Retinal pigment epithelial cell (primary cell): ENCODE measurements at regions not wholly inside any gene's neighbourhood (a gene's known extent, or its start where the extent isn't known, plus 50 kb on each side); places are given as distances from the start of the nearest gene placed in this dataset.

ENCODE experiments used
- DNase-seq: peaks from one replicate; pipeline ENCODE4 v3.0.0-alpha.2; 2010; ENCODE audit warnings: low read depth
- H3K4me3 ChIP-seq: 2 replicates; pipeline ENCODE4 v1.5.1; 2011; ENCODE audit warnings: mild to moderate bottlenecking, low read length, control low read depth, moderate library complexity
- TF ChIP-seq, protein P1 (sequence below): conservative IDR thresholded peaks from 2 replicates; pipeline ENCODE4 v1.5.1; 2011; ENCODE audit warnings: low read depth, low read length, control low read depth, inconsistent platforms

DNA sequence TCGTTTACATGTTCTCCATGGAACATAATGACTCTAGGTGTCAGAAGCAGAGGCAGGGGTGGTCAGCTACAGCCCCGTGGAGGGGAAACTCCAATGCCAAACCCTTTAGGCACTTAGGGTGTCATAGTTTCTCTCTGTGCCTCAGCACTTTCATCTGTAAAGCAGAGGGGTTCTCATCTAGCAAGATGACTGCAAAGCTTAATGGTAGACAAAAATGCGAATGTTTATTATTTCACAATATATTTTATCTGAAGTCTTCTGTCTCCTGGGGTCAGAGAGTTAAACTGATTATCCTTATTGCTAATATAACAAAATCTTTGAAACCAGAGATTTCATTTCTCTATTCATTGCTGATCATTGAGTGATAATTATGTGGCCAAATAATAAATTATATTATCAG lies 522.5 kb downstream of the TSN start:
- TF ChIP-seq, protein P1, sequence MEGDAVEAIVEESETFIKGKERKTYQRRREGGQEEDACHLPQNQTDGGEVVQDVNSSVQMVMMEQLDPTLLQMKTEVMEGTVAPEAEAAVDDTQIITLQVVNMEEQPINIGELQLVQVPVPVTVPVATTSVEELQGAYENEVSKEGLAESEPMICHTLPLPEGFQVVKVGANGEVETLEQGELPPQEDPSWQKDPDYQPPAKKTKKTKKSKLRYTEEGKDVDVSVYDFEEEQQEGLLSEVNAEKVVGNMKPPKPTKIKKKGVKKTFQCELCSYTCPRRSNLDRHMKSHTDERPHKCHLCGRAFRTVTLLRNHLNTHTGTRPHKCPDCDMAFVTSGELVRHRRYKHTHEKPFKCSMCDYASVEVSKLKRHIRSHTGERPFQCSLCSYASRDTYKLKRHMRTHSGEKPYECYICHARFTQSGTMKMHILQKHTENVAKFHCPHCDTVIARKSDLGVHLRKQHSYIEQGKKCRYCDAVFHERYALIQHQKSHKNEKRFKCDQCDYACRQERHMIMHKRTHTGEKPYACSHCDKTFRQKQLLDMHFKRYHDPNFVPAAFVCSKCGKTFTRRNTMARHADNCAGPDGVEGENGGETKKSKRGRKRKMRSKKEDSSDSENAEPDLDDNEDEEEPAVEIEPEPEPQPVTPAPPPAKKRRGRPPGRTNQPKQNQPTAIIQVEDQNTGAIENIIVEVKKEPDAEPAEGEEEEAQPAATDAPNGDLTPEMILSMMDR = no peak
- DNase-seq = no peak
- H3K4me3 ChIP-seq = no peak overlapping the region

DNA sequence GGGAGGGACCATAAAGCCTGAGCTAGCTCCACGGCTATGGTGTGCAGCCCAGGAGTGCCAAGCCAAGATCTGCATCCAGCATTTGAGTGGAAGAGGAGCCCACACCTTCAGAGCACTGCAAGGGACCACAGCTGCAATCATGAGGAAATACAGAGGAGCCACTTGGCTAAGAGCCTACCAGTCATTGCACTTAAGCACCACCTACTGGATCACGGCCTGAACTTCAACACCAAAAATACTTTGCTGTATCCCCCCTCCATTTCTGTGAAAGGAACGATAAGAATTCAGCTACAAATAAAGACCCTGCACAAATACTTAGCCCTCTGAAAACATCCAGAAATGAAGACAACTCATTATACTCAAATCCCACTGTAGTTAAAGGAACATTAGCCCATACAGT lies 545.3 kb downstream of the TSN start:
- DNase-seq = no peak
- no peak overlapping the region for H3K4me3 ChIP-seq
- TF ChIP-seq, protein P1 = no peak

DNA sequence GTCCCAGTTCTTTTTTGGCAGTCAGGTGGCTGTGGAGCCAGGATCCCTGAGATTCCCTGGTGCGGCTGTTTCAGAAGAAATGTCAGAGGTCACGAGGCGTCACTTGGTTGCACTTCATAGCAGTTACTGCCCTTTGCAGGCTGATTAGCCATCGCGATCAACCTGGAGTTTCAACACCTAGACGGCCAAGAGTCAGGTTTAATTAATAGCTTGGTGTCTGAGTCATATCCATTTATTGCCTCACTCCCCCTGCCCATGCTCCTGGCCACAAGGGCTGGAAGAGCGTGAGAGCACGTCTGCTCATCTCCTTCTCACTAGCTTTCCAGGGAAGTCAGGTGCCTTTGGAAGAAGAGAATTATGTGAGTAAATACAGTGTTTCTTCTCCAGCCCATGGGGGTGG lies 552.3 kb downstream of the TSN start:
- TF ChIP-seq, protein P1 = no peak
- DNase-seq = no peak
- H3K4me3 ChIP-seq = no peak overlapping the region

DNA sequence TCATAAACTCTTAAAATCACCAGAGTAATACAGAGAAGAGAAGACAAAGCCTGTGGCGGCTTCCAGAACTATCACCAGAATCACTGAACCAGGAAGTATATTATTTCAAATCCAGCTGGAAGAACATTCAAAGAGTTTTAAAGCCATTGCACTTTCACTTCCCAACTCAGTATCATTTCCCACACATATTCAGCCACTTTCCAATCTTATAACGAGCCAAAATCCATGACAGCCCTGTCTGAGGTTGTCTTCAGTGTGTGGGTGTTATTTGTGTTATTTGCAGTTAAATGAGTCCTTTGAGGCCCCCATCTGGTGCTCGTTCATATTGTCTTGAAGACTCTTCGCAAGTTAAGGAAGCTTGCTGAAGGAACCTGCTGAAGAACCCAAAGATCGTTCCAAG lies 559.9 kb downstream of the TSN start:
- no peak for DNase-seq
- TF ChIP-seq, protein P1 = no peak
- H3K4me3 ChIP-seq = no peak overlapping the region

DNA sequence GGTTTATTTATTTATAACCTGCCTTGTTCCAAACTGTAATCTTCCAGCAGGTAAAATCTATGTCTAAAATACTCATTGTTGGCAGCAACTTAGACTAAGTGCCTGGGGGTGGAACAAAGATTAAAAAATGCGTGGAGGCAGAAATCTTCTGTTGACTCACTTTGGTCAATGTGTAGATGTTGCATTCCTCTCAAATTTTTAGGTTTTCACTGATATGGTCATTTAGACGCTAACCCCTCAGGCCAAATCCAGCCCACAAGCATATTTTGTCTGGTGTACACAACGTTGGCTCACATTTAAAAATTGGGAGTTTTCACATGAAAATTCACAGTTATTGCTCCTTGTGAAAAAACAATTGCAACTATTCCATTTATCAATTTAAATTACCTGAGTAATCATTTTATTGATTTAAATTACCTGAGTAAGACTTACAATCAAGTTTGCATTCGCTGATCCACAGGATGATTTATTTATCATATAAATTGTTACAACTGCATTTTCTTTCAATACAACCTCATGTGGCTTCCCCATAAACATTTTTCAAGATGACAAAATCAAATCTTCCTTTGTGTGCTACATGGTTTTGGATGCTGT lies 564.2 kb downstream of the TSN start:
- DNase-seq = no peak
- no peak overlapping the region for H3K4me3 ChIP-seq
- TF ChIP-seq, protein P1 = no peak

DNA sequence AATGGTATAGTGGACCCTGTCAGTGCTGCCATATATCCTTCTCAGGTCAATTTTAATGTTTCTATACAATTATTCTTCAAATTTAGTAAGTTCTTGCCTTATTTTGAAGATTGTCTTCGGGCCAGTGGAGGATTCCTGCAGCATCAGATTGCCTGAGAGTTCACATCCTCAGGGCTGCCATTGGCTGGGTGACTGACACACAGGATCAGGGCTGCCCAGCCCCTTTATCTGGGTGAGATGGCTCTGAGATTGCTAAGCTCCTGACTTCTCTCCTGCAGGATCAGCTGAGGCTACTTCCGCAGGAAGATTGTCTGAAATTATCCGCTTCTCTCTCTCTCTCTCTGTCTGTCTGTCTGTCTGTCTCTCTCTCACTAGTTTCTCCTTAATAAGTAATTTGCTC lies 567.4 kb downstream of the TSN start:
- DNase-seq = no peak
- H3K4me3 ChIP-seq = no peak overlapping the region
- TF ChIP-seq, protein P1 = no peak

DNA sequence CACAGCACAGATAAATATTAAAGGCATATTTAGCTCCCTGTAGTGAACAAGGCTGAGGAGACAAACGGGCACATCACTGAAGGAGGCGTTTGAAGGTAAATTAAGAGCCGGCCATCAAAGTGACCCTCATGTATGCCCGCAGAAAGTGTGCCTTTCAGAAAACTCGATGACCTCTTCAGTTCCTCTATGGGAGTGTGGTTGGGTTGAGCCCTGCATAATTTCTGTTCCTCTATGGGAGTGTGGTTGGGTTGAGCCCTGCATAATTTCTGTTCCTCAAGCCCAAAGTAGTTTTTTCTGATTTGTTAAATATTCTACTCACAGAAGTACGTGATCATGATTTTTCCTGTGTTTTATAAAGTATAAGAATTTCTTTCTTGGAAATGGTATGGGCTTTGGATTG lies 568.5 kb downstream of the TSN start:
- TF ChIP-seq, protein P1 = no peak
- DNase-seq = no peak
- H3K4me3 ChIP-seq = no peak overlapping the region
